ENCODE measurements at regions not wholly inside any gene's neighbourhood (a gene's known extent, or its start where the extent isn't known, plus 50 kb on each side); places are given as distances from the start of the nearest gene placed in this dataset.

DNA sequence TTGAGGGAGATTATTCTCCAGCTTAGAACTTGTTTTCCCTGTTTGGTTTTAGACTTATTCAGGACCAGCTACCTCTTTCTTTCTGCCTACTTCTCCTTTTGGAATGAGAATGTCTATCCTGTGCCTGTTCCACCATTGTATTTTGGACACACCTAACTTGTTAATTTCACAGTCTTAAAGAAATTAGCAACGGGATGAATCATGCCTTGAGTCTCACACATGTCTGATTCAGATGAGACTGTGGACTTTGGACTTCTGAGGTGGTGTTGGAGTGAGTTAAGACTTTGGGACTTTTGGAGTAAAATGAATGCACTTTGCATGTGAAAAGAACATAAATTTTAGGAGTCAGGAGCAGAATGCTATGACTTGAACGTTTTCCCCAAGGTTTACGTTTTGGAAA lies 581.4 kb downstream of the CDH11 start:
- DNase-seq (ENCODE audit: low read depth in 2 of 2), result no peak

DNA sequence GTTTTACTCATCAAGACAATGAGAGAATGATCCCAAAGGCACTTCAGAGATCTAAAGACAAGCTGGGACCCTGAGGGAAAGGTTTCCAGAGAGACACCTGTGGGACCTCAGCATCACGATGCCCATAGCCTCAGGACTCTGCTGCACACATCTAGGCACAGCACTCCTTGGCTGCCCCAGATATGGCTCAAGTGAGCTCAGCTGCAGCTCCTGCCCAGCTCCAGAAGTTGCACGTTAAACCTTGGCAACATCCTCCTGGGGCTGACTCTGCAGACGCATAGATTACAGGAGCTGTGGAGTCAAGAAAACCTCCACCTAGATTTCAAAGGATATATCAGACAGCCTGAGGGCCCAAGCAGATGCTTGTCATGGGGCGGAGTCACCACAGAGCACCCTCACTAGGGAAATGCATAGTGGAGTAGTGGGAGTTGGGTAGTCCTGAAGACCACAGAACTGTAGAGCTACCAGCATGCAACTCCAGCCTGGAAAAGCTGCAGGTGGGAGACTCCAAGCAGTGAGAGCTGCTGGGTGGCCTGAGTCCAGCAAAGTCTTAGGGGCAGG lies 582.0 kb downstream of the CDH11 start:
- no peak for DNase-seq (ENCODE audit: low read depth in 2 of 2)

DNA sequence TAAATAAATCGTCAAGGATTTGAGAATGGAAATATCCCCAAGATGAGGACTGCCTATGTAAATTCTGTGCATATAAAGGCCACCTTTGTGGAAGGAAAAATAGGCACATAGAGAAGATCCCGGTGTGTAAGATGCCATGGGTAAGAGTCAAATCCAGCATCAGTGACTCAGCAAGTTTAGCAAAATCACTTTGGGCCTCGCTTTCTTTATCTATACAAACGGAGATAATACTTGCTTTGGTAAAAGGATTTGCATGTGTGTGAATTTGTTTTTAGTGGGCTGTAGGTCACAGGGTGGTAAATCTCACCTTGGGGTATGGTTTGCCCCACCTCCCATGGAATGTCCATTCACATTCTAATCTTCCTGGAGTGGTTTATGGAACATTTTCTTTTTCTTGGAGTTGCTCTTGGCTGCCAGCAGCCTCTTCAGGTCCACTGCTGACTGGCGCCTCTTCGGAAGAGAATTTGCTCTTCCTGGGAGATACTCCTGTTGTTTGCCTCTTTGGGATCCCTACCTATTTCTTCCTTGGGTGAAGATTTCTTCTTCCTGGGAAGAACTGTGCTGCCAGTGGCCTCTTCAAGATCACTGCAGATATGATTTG lies 587.6 kb downstream of the CDH11 start:
- no peak for DNase-seq (ENCODE audit: low read depth in 2 of 2)

DNA sequence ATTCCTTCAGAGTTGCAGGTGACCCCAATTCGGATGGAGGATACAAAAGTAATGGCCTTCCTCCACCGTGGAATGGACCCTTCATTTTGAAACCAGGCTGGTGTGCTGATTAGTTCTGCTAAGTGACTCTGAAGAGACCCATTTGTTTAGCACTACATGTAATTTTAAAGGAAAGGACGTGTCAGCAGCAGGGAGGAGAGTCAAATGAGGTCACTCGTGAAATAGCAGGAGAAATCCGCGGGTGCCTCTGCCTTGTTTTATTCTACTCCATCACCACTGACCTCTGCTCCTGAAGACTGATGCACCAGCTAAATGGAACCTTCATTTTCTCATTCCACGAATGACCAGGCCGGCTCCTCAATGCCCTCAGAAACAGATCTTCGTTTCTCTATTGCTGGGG lies 589.2 kb downstream of the CDH11 start:
- DNase-seq (ENCODE audit: low read depth in 2 of 2), result no peak

DNA sequence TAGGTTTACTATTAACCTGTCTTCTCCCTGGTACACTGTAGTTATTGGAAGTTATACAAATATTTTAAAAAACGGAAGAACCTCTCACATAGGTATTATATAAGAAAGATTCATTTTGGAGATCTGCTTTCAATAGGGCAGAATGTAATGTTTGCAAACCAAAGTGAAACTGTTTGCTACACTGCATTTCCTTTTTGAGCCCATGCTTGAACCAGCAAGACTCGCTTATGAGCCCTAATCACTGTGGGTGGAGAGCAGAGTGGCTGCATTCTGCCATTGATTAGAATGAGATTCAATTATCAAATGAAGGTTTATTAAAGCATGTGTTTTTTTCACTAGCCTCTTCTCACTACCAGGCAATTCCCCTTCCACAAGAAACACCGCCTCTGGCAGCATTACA lies 589.7 kb downstream of the CDH11 start:
- no peak for DNase-seq (ENCODE audit: low read depth in 2 of 2)

DNA sequence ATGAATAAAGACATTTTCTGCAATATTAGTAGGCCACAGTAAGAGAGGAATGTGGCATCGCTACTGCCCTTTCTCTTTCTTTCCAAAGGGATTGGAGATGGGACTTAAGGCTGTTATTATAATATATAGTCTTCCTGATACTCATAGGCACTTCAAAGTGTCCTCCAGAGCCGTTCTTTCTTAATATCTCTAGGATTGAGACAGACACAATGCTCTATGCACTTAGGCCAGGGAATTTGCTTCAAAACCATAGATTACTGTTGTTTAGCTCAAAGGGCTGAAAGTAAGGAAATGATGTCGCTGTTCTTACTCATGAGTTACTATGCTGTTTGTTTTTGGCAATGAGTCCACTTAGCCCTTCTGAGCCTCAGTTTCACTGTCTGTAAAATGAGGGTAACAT lies 590.5 kb downstream of the CDH11 start:
- DNase-seq (ENCODE audit: low read depth in 2 of 2), result no peak

DNA sequence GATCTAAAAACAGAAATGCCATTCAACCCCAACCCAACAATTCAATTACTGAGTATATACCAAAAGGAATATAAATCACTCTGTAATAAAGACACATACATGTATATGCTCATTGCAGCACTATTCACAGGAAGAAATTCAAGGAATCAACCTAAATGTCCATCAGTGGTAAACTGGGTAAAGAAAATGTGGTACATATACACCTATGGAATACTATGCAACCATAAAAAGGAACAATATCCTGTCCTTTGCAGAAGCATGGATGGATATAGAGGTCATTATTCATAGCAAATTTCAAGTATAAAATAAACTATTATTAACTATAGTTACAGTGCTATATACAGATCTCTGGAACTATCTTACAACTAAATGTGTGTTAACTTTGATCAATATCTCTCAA lies 599.3 kb downstream of the CDH11 start:
- DNase-seq (ENCODE audit: low read depth in 2 of 2), result no peak

DNA sequence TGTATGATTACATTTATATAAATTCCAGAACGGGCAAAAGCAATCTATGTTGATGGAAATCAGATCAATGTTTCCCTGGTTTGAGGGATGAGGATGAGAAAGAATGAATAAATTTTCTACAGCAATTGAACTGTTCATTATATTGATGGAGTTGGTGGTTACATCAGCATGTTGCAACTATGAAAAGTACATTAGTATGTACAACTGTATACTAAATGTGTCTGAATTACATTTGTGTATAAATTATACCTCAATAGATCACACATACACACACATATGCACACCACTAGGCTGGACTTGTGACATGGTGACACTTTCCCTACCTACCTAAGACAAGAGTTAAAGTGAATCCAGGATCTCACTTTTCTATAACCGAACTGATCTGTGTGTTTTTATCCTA lies 608.0 kb downstream of the CDH11 start:
- no peak for DNase-seq (ENCODE audit: low read depth in 2 of 2)

DNA sequence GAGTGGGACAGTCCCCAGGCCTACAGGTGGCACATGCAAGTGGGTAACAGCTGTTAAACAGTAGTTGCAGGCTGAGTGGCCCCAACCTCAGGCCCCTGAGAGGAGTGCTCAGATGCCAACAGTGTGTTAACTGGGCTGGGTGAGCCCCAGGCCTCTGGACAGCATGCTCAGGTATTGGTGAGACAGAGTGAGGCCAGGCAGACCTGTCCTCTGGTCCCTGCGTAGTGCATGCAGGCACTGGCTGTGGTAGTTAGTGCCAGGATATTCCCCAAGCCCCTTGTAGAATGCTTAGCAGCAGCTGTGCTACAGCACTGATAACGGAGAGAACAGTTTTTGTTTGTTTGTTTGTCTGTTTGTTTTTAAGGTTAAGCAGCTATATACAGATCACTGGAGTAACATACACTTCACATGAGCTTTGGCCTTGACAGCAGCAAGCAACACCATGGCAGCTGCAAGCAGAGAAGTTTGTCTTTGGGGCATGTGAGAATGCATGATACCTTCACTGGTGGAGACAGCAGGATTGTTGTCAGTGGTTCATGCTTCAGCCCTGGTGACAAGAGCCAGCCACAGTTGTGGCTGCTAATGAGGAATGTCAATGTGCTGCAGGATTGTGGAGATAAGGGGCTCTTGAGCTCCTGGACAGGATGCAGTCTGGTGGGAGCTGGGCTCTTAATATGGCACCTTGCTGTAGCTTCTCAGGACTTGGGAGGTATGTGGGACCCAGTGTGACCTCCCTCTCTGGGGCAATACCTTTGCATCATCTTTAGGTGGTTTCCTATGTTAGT lies 614.4 kb downstream of the CDH11 start:
- DNase-seq (ENCODE audit: low read depth in 2 of 2), result no peak

DNA sequence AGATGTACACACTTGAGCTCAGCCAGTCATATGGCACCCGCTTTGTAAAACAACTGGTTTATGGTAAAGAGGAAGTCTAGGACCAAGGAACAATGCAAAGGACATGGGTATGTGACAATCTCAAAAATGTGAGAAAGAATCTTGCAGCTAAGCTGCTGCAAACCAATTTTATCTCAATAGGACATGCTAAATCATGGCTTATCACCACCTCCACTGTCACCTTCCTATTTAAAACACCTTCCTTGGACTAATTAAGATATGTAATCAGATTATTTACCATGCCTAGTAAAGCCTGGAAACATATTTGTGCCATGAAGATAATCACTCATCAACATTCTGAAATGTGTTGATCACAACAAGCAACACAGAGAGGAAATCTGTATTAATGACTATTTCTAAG lies 622.7 kb downstream of the CDH11 start:
- no peak for DNase-seq (ENCODE audit: low read depth in 2 of 2)

GRCh38 chr16:64498363-64498762 lies 623.5 kb downstream of the CDH11 start:
- no peak for DNase-seq (ENCODE audit: low read depth in 2 of 2)

DNA sequence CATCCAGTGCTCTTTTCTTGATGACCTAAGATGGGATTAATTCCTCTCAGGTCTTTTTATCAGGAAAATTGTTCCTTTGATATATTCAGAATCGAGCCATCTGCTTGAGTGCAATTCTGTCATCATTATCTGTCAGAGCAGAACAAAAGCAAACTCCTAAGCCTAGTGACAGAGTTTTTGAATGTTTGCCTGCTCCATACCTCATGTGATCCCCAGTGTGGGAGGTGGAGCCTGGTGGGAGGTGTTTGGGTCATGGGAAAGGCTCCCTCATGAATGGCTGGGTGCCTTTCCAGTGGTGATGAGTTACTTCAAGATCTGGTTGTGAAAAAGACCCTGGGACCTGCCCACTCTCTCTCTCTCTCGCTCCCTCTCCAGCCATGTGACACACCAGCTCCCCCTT lies 628.2 kb downstream of the CDH11 start:
- no peak for DNase-seq (ENCODE audit: low read depth in 2 of 2)

GRCh38 chr16:64489449-64489848 lies 632.4 kb downstream of the CDH11 start:
- no peak for DNase-seq (ENCODE audit: low read depth in 2 of 2)

DNA sequence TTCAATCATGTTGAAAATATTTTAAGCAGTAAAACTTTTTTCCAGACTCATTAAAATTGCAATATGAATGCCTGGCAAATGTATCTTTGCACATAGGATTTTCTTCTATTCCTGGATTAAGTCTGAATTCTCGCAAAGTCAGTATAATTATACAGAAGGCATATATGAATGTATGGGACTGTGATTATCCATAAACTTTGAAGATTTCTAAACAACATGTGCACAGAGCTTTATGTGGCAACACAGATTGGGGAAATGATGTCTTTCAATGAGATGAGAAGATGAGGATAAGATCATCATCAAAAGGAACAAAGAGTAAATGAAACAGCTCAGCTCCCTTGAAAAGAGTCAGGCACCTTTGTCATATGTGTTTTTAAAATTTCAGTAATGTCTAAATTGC lies 635.3 kb downstream of the CDH11 start:
- DNase-seq (ENCODE audit: low read depth in 2 of 2), result no peak

- DNase-seq (ENCODE audit: low read depth in 2 of 2), result peak; percentile 29 to 34
These were observed 640.4 kb downstream of the CDH11 start for GRCh38 chr16:64481497-64481896.

DNA sequence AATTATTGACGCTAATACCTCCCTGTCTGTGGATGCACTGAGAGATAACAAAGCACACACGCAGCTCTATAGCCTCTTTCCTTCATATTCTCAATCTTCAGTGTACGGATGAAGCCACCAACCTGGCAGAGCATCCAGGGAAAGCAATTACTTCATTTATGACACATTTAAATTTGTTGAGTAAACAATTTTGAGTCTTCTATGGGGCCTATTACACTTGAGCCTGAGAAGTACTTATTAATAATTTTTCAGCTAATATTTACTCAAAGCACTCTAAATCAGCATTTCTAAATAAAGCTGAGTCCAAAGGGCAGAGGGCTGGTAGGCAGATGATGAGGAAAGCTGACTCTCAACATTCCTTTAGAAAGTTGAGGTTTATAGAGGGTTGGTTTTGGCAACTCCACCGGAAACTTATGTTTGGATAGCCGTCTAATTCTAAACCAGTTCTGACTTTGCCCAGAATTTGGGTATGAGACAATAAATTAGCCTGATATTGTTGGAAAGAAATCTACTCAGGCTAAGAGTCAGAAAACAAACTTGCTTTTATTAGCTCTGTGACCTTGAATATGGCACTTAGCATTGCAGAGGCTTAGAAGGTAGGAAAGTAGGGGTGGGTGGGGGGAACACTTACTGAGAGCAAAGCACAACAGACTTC lies 643.5 kb downstream of the CDH11 start:
- DNase-seq (ENCODE audit: low read depth in 2 of 2), result peak; percentile 61 to 62

- no peak for DNase-seq (ENCODE audit: low read depth in 2 of 2)
These were observed 646.1 kb downstream of the CDH11 start for GRCh38 chr16:64475627-64476351.

DNA sequence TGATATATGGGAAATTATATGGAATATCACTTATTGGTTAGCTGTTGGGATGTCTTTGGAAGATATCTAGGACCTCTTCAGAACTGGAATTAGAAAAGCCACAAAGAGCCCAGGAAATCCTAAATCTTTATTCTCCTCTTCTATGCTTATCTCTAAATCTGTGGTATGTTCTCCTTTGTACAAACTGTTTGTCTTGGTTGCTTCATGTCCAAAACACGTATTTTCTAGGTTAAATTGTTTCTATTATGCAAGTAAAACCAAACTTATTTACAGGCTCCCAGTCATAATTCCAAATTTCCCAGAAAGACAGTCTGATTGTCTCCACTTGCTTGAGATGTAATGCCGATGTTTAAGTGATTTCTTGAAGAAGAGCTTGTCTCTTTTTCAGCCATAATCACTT lies 650.9 kb downstream of the CDH11 start:
- no peak for DNase-seq (ENCODE audit: low read depth in 2 of 2)

DNA sequence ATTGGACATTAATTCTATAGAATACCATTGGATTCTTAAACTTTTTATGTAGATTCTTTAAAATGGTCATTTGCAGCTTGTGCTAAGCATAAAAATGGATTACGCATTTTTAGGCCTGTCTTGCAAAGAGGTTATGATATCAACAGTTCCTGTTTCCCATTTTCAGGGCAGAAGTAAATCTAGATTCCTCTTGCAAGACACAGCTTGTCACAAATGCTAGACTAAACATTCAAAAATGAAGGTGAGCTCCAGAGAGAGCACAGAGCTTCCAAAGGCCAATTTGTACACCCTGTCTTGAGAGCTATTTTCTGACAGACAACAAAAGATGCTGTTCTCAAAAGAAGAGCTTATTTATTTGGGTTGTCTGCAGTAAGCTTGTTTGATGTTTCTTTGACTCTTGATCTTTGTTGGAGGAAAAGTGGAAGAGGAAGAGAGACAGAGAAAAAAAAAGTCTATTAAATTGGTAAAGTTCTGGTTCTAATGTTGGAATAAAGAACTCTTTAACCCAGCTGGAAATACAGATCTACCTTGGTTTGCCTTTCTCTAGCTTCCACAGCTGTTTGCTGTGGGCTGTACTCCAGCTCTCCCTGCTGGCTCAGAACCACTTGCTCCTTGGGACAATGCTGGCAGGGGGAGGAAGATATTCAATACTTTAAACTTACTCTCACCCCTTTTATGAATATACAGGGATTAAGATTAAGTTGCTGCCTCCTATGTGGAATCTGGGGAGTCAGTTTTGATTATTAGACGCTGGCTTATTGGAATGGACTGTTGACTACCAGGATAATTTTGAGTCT lies 651.8 kb downstream of the CDH11 start:
- DNase-seq (ENCODE audit: low read depth in 2 of 2), result no peak

- no peak for DNase-seq (ENCODE audit: low read depth in 2 of 2)
These were observed 652.5 kb downstream of the CDH11 start for GRCh38 chr16:64469351-64469750.

- DNase-seq (ENCODE audit: low read depth in 2 of 2), result no peak
These were observed 653.3 kb downstream of the CDH11 start for GRCh38 chr16:64468515-64469090.

Measured in fibroblast of skin of left quadriceps (primary cell).